Ovary (tissue), 3 donors: ENCODE measurements at regions not wholly inside any gene's neighbourhood (a gene's known extent, or its start where the extent isn't known, plus 50 kb on each side); places are given as distances from the start of the nearest gene placed in this dataset.

Source experiments
- CTCF ChIP-seq, 3 donors: fragments of 450-650 bp in 2 of 3; fragments of 200-600 bp in 1 of 3; IDR thresholded peaks; one replicate each; pipeline versions ENCODE4 v1.5.1 to v1.8.0; 2016 to 2022; ENCODE audit warnings: antibody characterized with exemption in 3 of 3, mild to moderate bottlenecking in 1 of 3
- POLR2A ChIP-seq: fragments of 450-650 bp; IDR thresholded peaks from one replicate; pipeline ENCODE4 v1.6.1; 2017; ENCODE audit warnings: antibody characterized with exemption, mild to moderate bottlenecking, moderate library complexity
- donor health status: DM: no; HTN: no; CAD: no.

DNA sequence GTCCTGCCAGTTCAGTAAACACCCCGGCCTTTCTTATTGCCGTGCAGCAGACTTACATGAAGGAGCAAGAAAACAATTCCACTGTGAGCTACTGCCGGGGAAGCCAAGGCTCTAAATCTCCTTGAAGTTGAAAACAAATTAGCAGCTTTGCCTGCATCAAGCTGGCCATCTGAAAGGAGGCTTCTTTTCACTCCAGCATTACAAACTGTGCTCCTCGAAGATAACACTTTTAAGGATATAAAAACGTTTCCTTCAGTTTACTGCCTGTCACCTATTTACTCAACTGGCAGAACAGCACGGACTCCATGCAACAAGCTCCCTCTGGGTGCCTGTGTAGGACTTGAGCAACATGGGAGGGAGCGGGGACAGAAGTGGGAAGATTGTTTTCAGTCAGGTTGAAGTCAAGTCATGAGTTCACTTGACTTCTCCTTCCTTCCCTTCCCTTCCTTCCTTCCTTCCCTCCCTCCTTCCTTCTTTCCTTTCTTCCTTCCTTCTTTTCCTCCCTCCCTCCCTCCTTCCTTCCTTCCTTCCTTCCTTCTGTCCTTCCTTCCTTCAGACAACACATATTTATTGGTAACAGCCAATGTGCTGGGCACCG is 67.4 kb downstream of the ZNF608 start:
- no peak for TF ChIP-seq CTCF (IDR thresholded peaks at IDR 0.05)
- no peak for TF ChIP-seq POLR2A
